B cell (primary cell): ENCODE measurements at regions not wholly inside any gene's neighbourhood (a gene's known extent, or its start where the extent isn't known, plus 50 kb on each side); places are given as distances from the start of the nearest gene placed in this dataset.

Experiments used
- ATAC-seq: fragments of 200-7000 bp; cut with Tn5 transposase; one replicate; pipeline ENCODE4 v1.10.0; 2021; ENCODE audit warnings: low read depth, mild to moderate bottlenecking, moderate number of reproducible peaks, moderate library complexity
- CTCF ChIA-PET: fragments of 350-600 bp; sonication (Branson Sonifier 250); formaldehyde crosslinking; loops from one replicate; lab custom pipeline; 2021; ENCODE audit warnings: antibody characterized with exemption, inconsistent platforms; lab: Charles Lee
- POLR2A ChIA-PET: fragments of 350-600 bp; sonication (Branson Sonifier 250); formaldehyde crosslinking; loops from one replicate; lab custom pipeline; 2021; ENCODE audit warnings: antibody characterized with exemption; lab: Charles Lee
- DNase-seq: peaks from one replicate; pipeline ENCODE4 v3.0.0; 2013
- H2AFZ ChIP-seq: 2 replicates; pipeline ENCODE4 v1.6.1; 2012; ENCODE audit warnings: mild to moderate bottlenecking, low read depth, low read length; ENCODE audit not compliant: insufficient read depth, poor library complexity, severe bottlenecking
- H3K27ac ChIP-seq, 2 donors: 1 replicate in 1 of 2; 2 replicates in 1 of 2; pipeline ENCODE4 v1.5.1; 2012 to 2013; ENCODE audit warnings: low read length in 2 of 2, mild to moderate bottlenecking in 2 of 2, moderate library complexity in 1 of 2
- H3K27me3 ChIP-seq, 4 experiments: fragments of 200-600 bp in 1 of 4; sonication (generic) in 1 of 4; replicated peaks in 1 of 4; 1 replicate in 2 of 4; 2 replicates in 2 of 4; pipeline versions ENCODE4 v1.6.1 to v1.7.0; 2013 to 2016; ENCODE audit warnings: low read length in 3 of 4, mild to moderate bottlenecking in 2 of 4, mixed read lengths in 1 of 4, moderate library complexity in 1 of 4; ENCODE audit not compliant: insufficient read depth in 4 of 4, control insufficient read depth in 3 of 4; ENCODE audit errors: control extremely low read depth in 1 of 4
- H3K36me3 ChIP-seq, 2 experiments: replicated peaks in 1 of 2; 1 replicate in 1 of 2; 2 replicates in 1 of 2; pipeline versions ENCODE4 v1.6.1 to v1.7.1; 2013; ENCODE audit warnings: low read length in 1 of 2; ENCODE audit not compliant: insufficient read depth in 2 of 2, control insufficient read depth in 1 of 2; ENCODE audit errors: control extremely low read depth in 1 of 2, extremely low read depth in 1 of 2
- H3K4me1 ChIP-seq, 2 donors: fragments of 200-600 bp in 1 of 2; sonication (generic) in 1 of 2; 1 replicate in 1 of 2; 2 replicates in 1 of 2; pipeline versions ENCODE4 v1.5.1 to v1.6.1; 2013 to 2017; ENCODE audit warnings: low read length in 2 of 2; ENCODE audit not compliant: control insufficient read depth in 2 of 2, insufficient read depth in 2 of 2
- H3K4me2 ChIP-seq: replicated peaks from 2 replicates; pipeline ENCODE3; 2012; ENCODE audit warnings: mild to moderate bottlenecking, low read depth, low read length; ENCODE audit not compliant: poor library complexity, severe bottlenecking
- H3K4me3 ChIP-seq, 5 experiments: fragments of 200-600 bp in 1 of 5; sonication (generic) in 1 of 5; 1 replicate in 3 of 5; 2 replicates in 2 of 5; pipeline versions ENCODE4 v1.5.1 to v1.7.0; 2011 to 2016; ENCODE audit warnings: low read length in 4 of 5, mild to moderate bottlenecking in 4 of 5, low read depth in 2 of 5, control low read depth in 1 of 5, moderate library complexity in 1 of 5; ENCODE audit not compliant: insufficient read depth in 1 of 5; ENCODE audit errors: control extremely low read depth in 1 of 5, extremely low read depth in 1 of 5
- H3K79me2 ChIP-seq: fragments of 200-600 bp; sonication (generic); one replicate; pipeline ENCODE4 v1.6.0; 2016; ENCODE audit warnings: low read length; ENCODE audit not compliant: control insufficient read depth, insufficient read depth
- H3K9ac ChIP-seq: fragments of 200-600 bp; sonication (generic); 2 replicates; pipeline ENCODE4 v1.6.1; 2017; ENCODE audit warnings: mild to moderate bottlenecking, low read length, moderate library complexity
- H3K9me3 ChIP-seq, 3 donors: one replicate each; pipeline versions ENCODE4 v1.6.1 to v1.7.1; 2013; ENCODE audit warnings: low read length in 2 of 3; ENCODE audit not compliant: control insufficient read depth in 2 of 3, insufficient read depth in 1 of 3; ENCODE audit errors: control extremely low read depth in 1 of 3
- H4K20me1 ChIP-seq: 2 replicates; pipeline ENCODE4 v1.6.0; 2012; ENCODE audit warnings: mild to moderate bottlenecking, low read length; ENCODE audit not compliant: insufficient read depth, control insufficient read depth, poor library complexity, severe bottlenecking
- H3K27ac Mint-ChIP-seq: one replicate; pipeline ENCODE4 v1.8.0; 2021; ENCODE audit warnings: mixed read lengths
- H3K27me3 Mint-ChIP-seq: one replicate; pipeline ENCODE4 v1.8.0; 2021; ENCODE audit warnings: mixed read lengths
- H3K4me1 Mint-ChIP-seq: one replicate; pipeline ENCODE4 v1.8.0; 2021; ENCODE audit warnings: mixed read lengths
- H3K4me3 Mint-ChIP-seq: one replicate; pipeline ENCODE4 v1.8.0; 2021; ENCODE audit warnings: mixed read lengths
- H3K9me3 Mint-ChIP-seq: one replicate; pipeline ENCODE4 v1.8.0; 2022; ENCODE audit warnings: mixed read lengths; ENCODE audit not compliant: insufficient read depth
- CTCF ChIP-seq: fragments of 200-600 bp; IDR thresholded peaks from one replicate; pipeline ENCODE4 v1.8.0; 2022; ENCODE audit warnings: antibody characterized with exemption, mild to moderate bottlenecking
- EZH2 ChIP-seq: IDR thresholded peaks from 2 replicates; pipeline ENCODE4 v1.6.1; 2012; ENCODE audit warnings: borderline replicate concordance, low read depth, mild to moderate bottlenecking, moderate library complexity, low read length; ENCODE audit not compliant: insufficient read depth, poor library complexity, severe bottlenecking
- WGBS: methylation state at CpG from one replicate; pipeline ENCODE4 v1.1.5; 2013; ENCODE audit warnings: missing lambda C conversion rate; ENCODE audit not compliant: insufficient coverage; 5-methylcytosine and 5-hydroxymethylcytosine counted together
- intact Hi-C: fragments of 100-400 bp; cut with micrococcal nuclease; formaldehyde crosslinking; loops from one replicate; pipeline ENCODE4 v1.10.0; 2022

GRCh38 chr15:61503383-61503969, 274.4 kb upstream of the RORA start:
- Histone ChIP-seq H3K4me2 (no peak overlapping the region), H3K27ac (no peak overlapping the region), H3K79me2 (no peaks in the 10 kb centered on the region), H3K4me3 (no peak overlapping the region), H3K36me3 (no peaks in the 10 kb centered on the region), H3K9ac (no peak overlapping the region), H3K9me3 (no peaks in the 10 kb centered on the region), H4K20me1 (no peaks in the 10 kb centered on the region), H2AFZ (no peak overlapping the region), H3K4me1 (no peaks in the 10 kb centered on the region), H3K27me3 (no peaks in the 10 kb centered on the region)
- TF ChIP-seq CTCF (no peak), EZH2 (no peak)
- ChIA-PET POLR2A (no interaction called here), CTCF (no interaction called here)
- intact Hi-C loops: no loop called here
- Mint-ChIP-seq H3K9me3 (no peaks in the 10 kb centered on the region), H3K27me3 (peaks cover 9% of the 10 kb centered on the region), H3K4me3 (no peak overlapping the region), H3K4me1 (no peaks in the 10 kb centered on the region), H3K27ac (no peak overlapping the region)
- no peak for ATAC-seq
- no peak for DNase-seq

GRCh38 chr15:61501815-61502389, 272.8 kb upstream of the RORA start:
- Histone ChIP-seq H2AFZ (no peak overlapping the region), H3K4me2 (no peak overlapping the region), H3K9me3 (no peaks in the 10 kb centered on the region), H3K27ac (no peak overlapping the region), H4K20me1 (no peaks in the 10 kb centered on the region), H3K27me3 (peaks cover 0 to 2% (median 0%) of the 10 kb centered on the region in 4 experiments), H3K36me3 (no peaks in the 10 kb centered on the region), H3K4me3 (no peak overlapping the region), H3K4me1 (no peaks in the 10 kb centered on the region), H3K9ac (no peak overlapping the region), H3K79me2 (no peaks in the 10 kb centered on the region)
- no peaks in the 10 kb centered on the region for H3K4me1 Mint-ChIP-seq
- H3K9me3 Mint-ChIP-seq: no peaks in the 10 kb centered on the region
- peaks cover 11% of the 10 kb centered on the region for H3K27me3 Mint-ChIP-seq
- WGBS: 89% methylated on average over 12 of the region's 12 CpGs
- no peak for DNase-seq
- ATAC-seq: no peak
- H3K27ac Mint-ChIP-seq: no peak overlapping the region
- ChIA-PET POLR2A (no interaction called here), CTCF (no interaction called here)
- TF ChIP-seq CTCF: no peak
- TF ChIP-seq EZH2: no peak
- no peak overlapping the region for H3K4me3 Mint-ChIP-seq
- intact Hi-C loops: no loop called here
